NCI-H82 treated with DMSO at 0.1 percent for 48 hours (cell line): ENCODE measurements at regions not wholly inside any gene's neighbourhood (a gene's known extent, or its start where the extent isn't known, plus 50 kb on each side); places are given as distances from the start of the nearest gene placed in this dataset.
A peak's percentile ranks its signal among the peaks of the same experiment; 100 is the strongest.
"Not testable (repeated sequence)": the region's sequence is repeated elsewhere in the genome, so short reads cannot be mapped to it uniquely, and the experiment has no call there.

Experiments
- DNase-seq: peaks from one replicate; lab custom pipeline; 2025; ENCODE audit not compliant: unreplicated experiment; lab: John Stamatoyannopoulos, UW

DNA sequence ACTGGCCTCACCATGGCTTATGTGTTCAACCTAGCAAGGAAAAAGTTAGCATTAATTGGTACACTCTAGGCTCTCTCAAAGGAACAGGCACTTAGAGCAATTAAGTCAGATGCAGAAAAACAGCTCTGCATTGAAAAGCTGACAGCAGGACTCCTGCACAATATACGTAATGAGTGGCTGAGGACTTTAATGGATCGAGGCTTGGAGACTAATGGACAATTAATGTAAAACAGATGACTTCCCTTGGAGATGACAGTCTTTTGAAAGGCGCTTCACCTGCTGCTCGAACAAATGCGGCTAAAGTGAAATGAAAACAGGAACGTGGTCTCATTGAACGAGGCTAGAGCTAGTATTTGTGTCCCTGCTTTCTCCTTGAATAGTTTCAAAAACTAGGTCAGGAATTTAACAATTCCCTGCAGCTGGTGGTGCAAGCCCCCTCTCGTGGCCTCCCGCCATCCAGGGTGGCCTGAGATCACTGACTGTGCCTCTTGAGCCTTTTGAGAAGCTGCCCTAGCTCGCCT is 137.1 kb downstream of the ELOVL4 start:
- DNase-seq, result peak; percentile 60

DNA sequence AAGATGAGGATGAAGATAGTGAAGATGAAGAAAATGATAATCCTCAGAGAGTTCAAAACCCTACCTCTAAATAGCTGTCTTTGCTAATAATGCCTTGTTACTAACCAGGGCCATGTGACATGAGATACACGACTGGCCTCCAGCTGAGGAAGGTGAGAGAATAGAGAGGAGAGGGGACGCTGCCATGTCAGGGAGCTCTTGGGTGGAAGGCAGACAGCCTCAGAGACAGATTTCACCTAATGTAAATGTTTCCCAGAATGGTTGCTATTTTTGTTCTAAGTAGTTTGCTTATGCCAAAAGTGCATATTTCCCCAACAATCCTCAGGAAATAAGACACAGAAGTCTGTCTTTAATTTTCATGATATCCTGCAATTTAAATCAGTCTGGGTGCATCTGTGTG is 138.4 kb downstream of the ELOVL4 start:
- DNase-seq, result no peak

DNA sequence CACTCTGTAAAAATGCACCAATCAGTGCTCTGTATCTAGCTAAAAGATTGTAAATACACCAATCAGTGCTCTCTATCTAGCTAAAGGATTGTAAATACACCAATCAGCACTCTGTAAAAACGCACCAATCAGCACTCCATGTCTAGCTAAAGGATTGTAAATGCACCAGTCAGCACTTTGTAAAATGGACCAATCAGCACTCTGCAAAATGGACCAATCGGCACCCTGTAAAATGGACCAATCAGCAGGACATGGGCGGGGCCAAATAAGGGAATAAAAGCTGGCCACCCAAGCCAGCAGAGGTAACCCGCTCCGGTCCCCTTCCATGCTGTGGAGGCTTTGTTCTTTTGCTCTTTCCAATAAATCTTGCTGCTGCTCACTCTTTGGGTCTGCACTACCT is 140.7 kb downstream of the ELOVL4 start:
- not testable (repeated sequence) for DNase-seq

DNA sequence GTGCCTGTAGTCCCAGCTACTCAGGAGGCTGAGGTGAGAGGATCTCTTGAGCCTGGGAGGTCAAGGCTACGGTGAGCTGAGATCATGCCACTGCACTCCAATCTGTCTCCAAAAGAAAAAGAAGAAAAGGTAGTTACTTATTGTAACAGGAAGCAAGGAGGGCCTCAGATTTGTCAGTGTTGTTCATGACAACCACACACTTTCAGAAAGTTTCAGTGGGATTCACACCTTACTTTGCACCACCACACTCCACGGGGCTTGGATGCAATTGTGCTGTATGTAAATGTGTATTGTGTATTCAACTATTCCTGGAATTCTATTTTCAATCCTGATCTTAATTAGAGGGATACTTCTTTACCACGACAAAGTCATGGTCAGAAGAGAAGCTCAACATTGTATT is 142.6 kb downstream of the ELOVL4 start:
- no peak for DNase-seq

DNA sequence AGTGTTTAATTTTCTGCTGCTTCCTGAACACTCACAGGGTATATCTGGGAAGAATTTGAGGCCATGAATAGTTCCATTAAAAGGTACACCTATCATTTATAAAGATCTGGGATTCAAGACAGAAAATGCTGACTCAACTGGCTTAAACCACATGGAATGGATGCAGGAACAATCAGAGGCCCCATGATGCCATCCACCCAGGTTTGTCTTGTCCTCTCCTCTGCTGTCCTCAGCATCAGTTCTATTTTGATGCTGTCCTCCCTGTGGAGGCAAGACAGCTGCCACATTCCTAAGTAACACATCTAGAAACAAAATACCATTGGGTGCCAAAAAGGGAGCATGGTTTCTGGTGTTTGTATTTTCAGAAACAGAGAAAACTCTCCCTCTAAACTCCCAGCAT is 143.4 kb downstream of the ELOVL4 start:
- DNase-seq, result no peak

DNA sequence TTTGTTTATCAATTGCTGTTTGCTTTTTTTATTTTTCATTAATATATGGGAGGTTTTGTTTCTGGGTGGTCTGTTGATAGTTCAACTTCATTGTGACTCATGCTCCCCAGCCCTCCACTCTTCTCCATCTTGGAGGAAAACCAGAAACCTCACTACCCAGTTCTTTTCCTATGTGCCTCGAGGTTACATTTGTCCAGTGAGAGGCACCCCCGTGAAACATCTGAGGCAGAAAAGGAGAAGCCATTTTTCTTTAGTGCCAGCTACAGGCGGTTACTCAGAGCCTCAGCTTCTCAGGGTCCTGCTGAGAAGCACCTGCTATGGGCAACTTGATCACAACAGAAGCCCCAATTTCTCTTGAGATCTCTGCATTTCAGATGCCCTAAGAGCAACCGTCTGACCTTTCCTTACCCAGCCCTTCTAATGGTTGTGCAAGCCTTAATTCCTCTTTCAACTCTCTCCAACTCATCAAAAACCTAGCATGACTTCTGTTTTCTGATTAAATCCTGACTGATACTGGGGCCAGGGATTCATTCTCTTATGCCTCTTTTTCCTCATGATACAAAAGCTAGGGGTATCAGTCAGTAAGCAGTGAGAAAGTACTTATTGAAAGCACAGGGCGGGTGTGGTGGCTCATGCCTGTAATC is 144.6 kb downstream of the ELOVL4 start:
- no peak for DNase-seq

DNA sequence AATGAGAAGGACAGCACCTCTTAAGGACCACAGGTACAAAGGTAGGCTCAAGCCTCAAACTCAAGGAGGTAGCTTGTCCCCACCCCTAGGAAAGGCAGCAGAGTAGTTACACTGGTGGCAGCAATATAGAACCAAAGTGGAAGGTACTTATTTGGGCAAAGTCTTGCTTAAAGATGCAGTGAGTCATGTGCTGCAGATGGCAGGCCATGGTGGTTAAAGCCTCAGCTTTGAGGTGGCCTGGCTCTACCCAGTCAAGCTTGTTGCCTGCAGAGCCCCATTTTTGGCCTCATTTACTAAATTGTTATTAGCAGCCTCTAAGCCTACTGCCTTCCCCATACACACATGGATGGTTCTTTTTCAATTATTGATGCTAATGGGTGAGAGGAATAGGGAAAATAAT is 146.0 kb downstream of the ELOVL4 start:
- no peak for DNase-seq

DNA sequence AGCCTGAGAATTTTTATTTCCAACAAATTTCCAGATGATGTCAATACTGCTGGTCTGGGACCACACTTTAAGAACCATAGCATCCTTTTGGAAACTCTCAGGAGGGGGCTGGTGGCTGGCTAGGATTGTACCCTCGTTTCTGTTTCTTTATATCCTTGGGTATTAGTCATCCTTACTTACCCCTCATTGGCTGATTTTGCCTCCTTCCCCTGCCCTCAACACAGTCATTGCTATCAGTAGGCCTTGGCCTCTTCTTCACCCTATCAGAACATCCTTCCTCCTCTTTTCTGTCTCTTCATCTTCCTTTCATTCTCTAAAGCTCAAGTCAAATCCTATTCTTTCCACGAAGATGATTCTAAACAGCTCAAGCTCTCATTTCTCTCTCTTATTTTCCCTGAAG is 148.5 kb downstream of the ELOVL4 start:
- DNase-seq, result no peak

DNA sequence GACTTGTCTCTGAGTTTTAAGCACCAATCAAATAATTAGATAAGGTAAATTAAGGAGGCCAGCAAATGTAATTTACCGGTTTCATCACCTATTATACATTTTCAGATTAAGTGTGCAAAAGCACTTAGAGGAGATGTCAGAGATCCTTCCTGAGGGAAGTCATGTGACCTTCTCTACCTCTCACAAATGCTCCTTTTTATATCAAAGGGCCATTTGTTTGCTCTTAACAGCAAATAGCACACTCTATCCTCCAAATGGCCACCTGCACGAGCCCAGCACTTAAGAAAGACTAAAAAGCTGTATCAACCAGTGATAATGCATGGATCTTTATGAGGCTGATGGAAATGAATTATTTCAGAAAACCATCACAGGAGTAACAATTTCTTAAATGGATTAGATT is 149.4 kb downstream of the ELOVL4 start:
- DNase-seq, result no peak

DNA sequence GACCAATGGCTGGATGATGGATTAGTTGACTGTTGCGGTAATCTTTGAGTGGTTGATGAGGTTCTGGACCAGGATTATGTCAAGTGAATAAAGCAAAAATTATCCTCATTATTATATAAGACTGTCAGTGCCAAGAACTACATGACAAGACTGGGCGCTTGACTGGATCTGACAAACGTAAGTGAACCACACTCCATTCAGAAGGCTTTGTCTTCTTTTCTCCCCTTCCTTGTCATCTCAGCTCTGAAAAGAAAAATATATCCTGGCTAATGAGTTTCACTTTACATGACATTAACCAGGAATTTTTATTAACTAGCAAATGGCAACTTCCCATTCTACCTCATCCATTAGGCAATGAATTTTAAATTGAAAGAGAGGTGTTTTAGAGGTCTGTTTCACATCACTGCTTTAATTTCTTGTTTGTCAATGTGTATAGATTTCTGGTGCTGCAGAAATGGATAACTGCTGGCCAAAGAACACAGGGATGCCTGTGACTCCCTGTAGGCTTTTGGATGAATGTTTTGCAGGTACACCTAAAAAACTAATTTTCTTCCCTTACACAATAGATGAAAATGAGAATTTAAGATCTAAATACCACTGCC is 150.1 kb downstream of the ELOVL4 start:
- no peak for DNase-seq

DNA sequence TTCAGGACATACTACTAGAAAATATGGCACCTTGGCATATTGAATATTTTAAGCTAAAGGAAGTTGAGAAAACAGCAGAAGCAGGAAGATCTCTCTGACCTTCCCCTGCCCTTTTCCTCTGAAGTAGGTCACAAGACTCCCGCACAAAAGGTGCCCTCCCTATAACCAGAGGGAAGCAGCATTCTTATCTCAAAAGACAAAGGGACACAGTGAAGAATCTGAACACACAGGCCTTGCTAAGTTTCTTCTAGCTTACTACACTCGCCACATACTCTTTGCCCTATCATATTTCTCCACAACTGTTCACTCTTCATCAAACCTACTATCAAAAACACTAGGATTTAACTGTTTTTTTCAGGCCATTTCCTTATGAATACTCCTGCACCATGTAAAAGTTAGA is 151.2 kb downstream of the ELOVL4 start:
- no peak for DNase-seq

DNA sequence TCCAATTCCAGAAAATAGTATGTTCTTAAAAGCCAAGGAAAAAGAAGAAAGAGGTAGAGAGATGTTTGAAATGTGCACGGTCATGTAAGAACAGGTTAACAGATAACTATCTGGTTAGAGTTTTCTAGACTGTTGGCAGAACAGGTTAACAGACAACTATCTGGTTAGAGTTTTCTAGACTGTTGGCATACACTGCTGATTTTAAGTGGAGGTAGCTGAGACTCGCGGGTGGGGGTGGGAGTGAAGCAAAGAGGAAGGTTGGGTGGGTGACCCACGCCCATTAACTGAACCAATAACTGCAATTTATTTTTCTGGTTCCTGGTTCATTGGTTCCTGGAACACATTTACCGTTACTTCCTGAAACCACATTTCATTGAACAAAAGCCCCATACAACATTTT is 157.5 kb downstream of the ELOVL4 start:
- DNase-seq, result no peak

DNA sequence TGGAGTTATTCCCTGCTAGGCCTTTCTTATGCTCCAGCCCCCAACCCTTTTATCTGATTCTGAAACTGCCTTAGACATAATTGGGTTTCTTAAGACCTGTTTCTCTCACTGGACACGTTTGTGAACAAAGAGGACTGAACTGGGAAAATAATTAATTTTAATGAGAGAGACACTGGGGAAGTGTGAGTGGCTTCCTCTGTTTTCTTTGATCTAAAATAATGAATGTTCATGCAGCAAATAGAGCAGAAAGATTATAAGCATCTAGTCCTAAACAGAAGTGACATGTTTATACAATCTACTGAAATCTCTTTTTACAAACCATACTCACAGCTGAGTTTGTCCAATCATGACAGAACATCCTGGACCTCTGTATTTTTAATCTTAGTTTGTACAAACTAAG is 157.6 kb downstream of the SH3BGRL2 start:
- no peak for DNase-seq

DNA sequence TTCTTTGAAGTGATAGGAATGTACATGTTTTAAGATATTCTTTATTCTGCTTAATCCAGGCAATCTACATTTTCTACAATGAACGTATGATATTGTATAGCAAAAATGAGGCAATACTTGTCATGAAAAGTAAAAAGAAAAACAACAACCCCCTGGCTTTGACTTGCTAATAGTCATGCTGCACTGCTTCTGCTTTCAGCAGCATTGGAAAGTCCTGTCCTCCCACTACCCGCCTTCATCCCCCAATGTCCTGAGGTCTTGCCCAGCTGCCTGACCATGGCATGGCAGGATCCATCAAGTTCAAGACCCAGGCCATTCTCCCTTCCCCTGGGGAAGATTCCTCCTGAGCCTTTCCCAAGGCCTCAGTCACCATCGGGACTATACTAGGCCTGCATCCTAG is 156.5 kb downstream of the SH3BGRL2 start:
- DNase-seq, result no peak

DNA sequence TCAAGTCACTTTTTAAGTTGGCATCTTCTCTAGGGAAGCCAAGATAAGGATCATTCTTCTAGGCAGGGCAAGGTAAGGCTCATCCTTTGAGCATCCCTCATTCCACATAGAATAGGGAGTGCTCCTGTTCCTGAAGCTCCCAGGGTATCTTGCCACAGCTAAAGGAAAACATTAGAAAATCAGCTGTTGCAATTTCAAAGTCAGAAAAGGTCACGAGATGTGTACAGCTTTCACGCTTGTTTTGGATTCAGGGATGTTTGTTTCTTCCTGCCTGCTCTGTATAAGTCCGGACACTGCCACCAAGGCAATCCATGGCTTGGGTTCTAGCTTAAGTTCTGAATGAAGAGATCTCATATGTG is 153.2 kb downstream of the SH3BGRL2 start:
- DNase-seq, result no peak

DNA sequence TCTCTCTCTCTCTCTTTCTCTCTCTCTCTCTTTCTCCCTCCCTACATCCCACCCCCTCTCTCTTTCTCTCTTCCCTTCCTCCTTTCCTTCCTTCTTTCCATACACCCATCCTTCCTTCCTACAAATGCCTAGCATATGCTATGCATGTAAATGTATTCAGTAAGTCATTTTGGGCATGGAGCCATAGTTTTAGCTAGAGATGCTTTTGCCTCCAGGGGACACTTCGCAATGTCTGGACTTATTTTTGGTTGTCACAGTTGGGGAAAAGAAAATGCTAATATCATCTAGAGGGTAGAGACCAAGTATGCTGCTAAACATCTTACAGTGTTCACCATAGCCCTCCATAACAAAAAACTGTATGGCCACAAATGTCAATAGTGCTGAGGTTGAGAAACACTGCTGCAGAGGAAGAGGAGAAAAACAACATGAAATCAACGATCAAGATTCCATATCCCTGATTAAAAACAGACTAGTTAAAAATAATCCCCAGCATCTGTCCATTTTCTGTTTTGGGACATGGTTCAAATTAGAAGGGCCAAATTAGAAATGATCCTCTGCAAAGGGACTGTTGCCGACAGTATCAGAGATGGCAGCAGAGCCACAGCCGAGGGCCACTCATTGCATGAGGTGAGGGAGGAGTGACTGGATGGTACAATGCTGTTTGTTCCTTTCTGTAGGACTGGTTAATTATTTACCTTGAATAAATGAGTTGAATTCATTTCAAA is 152.7 kb downstream of the SH3BGRL2 start:
- no peak for DNase-seq

DNA sequence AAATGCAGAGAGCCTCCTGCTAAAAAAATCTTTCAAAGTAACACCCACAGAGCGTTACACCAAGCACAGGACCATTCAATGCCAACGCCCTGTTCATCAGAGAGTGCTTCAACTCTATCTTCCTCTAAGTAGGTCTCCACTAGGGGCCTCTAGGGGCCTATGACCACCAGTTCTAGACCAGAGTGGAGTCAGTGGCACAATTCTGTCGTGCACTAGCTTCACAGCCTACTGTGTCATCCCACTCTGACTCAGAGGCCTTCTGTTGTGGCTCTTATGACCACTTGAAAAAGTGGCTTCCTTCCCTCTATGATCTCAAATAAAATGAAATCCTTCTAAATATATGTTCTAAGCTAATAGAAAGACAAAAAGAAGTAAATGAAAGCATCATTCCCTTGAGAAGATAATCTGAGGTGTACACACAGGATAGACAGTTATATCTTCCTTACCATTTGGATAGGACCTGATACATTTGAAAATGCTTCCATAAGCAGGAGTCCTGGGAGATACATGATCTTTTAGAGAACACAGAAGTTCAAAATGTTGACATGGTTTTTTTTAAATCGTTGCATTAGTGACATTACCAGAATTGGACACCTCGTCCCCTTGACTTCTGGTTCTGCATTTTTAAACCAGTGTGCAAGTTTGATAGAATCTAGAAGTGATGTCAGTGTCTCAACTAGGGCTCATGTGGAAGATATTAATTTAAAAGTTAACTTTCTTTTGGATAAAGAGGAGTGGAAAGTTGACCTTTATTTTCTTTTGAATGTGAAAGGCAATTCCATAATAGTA is 151.9 kb downstream of the SH3BGRL2 start:
- DNase-seq, result no peak

DNA sequence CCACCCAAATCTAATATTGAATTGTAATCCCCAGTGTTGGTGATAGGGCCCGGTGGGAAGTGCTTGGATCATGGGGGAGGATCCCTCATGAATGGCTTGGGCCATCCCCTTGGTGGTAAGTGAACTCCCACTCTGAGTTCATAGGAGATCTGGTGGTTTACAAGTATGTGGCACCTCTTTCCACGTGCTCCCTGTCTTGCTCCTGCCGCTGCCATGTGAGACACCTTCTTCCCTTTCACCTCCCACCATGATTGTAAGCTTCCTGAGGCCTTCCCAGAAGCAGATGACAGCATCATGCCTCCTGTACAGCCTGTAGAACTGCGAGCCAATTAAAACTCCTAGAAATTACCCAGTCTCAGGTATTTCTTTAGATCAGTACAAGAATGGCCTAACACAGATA is 150.8 kb downstream of the SH3BGRL2 start:
- no peak for DNase-seq

DNA sequence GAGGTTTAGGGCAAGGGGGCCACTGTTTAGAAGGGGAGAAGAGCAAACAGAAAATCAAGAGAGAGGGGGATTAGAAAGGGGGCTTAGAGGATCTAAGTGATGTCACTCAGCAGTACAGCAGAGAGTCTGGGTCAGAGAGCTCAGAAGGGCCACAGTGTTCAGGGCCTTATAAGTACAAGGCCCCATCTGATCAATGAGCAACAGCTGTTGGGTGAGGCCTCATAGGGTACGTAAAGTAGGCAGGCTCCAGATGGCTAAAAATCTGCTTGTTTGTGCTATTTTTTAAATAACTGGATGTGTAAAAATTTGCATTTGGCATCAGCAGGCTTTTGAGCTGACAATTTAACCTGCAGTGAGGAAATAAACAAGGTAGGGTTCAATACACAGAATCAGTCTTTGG is 149.8 kb downstream of the SH3BGRL2 start:
- peak; percentile 59 for DNase-seq

DNA sequence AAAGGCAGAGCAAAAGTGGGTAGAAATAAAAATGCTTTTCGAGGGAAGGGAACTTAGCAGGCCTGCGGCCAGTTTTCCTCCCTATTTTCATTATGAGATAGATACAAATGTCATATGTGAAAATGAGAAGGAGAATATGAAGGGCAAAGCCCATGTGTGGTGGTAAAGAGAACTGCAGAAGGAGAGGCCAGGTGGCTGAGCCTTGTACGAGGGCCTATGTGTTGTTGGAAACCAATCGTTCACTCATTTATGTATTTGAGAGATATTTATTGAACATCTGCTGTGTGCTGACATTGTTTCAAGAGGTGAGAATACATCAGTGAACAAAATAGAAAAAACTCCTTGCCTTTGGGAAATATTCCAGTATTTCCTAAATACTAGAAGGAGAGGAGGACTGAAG is 147.7 kb downstream of the SH3BGRL2 start:
- DNase-seq, result no peak

DNA sequence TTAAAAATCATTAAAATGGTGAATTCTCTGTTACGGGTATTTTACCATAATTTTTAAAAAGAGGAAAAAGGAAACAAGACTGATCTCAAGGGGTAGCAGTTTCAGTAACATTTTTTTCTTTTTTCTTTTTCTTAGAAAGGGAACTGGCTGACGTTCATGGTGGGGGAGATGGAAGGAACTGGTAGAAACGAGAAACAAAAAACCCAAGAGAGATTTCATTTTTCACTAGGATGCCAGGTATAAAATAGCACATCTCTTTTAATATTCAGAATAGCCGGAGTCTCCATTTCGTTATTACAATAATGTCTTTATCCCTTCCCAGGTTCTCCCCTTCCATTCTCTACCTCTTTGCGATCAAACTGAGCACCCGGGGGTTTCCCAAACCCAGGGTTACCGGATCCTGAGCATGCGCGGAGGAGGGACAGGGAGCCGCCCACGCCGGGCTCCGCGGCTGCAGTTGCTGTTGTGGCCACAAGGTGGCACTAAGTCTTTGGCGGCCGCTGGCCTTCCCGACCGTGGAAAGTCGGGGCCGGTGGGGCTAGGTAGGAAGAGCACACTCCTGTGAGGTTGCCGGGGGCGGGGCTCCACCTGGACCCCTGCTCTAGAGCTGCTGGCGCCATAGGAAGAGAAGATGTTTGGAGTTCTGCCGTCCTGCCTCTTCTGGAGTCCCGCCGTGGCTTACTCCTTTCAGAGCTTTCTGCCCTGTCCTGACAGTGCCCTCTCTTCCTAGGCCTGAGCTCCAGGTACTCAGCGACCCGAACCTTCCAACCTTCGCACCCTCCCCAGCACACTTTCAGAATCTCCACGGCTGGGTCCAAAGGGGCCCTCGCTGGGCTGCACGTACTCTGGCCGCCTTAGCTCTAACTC is 146.8 kb downstream of the SH3BGRL2 start:
- DNase-seq, result no peak
